Pulmonary artery endothelial cell (primary cell): ENCODE measurements at regions not wholly inside any gene's neighbourhood (a gene's known extent, or its start where the extent isn't known, plus 50 kb on each side); places are given as distances from the start of the nearest gene placed in this dataset.
"Not testable (repeated sequence)": the region's sequence is repeated elsewhere in the genome, so short reads cannot be mapped to it uniquely, and the experiment has no call there.

ENCODE experiments used
- DNase-seq: peaks from one replicate; pipeline ENCODE4 v3.0.0-alpha.2; 2011; ENCODE audit warnings: low read depth, low spot score

- DNase-seq: no peak
Observed at GRCh38 chr6:130547723-130548122, 181.9 kb downstream of the TMEM200A start.

GRCh38 chr6:130557481-130558112 is 191.8 kb downstream of the TMEM200A start:
- no peak for DNase-seq

GRCh38 chr6:130558131-130558530 is 192.3 kb downstream of the TMEM200A start:
- no peak for DNase-seq

GRCh38 chr6:130559166-130559565 is 193.3 kb downstream of the TMEM200A start:
- DNase-seq: no peak

GRCh38 chr6:130560231-130560630 is 194.4 kb downstream of the TMEM200A start:
- DNase-seq: no peak

GRCh38 chr6:130561159-130561558 is 195.3 kb downstream of the TMEM200A start:
- not testable (repeated sequence) for DNase-seq

- DNase-seq: no peak
Observed at GRCh38 chr6:130565696-130566095, 199.9 kb downstream of the TMEM200A start.

- no peak for DNase-seq
Observed at GRCh38 chr6:130574146-130574545, 208.3 kb downstream of the TMEM200A start.

GRCh38 chr6:130575557-130575956 is 209.7 kb downstream of the TMEM200A start:
- DNase-seq: no peak

- no peak for DNase-seq
Observed at GRCh38 chr6:130575971-130576370, 210.2 kb downstream of the TMEM200A start.

GRCh38 chr6:130577178-130577919 is 211.5 kb downstream of the TMEM200A start:
- DNase-seq: no peak

- no peak for DNase-seq
Observed at GRCh38 chr6:130578713-130579112, 212.9 kb downstream of the TMEM200A start.

GRCh38 chr6:130583268-130583667 is 217.5 kb downstream of the TMEM200A start:
- DNase-seq: no peak

GRCh38 chr6:130585587-130585986 is 219.8 kb downstream of the TMEM200A start:
- DNase-seq: no peak

- DNase-seq: no peak
Observed at GRCh38 chr6:130587778-130588520, 222.1 kb downstream of the TMEM200A start.

GRCh38 chr6:130593200-130593599 is 227.4 kb downstream of the TMEM200A start:
- no peak for DNase-seq

GRCh38 chr6:130593948-130594347 is 228.1 kb downstream of the TMEM200A start:
- DNase-seq: no peak

GRCh38 chr6:130598021-130598989 is 228.9 kb upstream of the SMLR1 start:
- DNase-seq: no peak

GRCh38 chr6:130600880-130601341 is 226.3 kb upstream of the SMLR1 start:
- DNase-seq: peak; percentile 46

- DNase-seq: peak; percentile 93
Observed at GRCh38 chr6:130602151-130602770, 224.9 kb upstream of the SMLR1 start.

GRCh38 chr6:130603391-130603790 is 223.8 kb upstream of the SMLR1 start:
- no peak for DNase-seq
